ENCODE measurements at regions not wholly inside any gene's neighbourhood (a gene's known extent, or its start where the extent isn't known, plus 50 kb on each side); places are given as distances from the start of the nearest gene placed in this dataset.

- TF ChIP-seq CTCF (conservative IDR thresholded peaks at IDR 0.05; ENCODE audit: control insufficient read depth, insufficient read depth, low read depth, low read length) = no peak
- no peak overlapping the region for H3K4me3 ChIP-seq (ENCODE audit: control insufficient read depth, low read depth, low read length)
- no peak for DNase-seq (ENCODE audit: low read depth)
Measured at GRCh38 chr5:4636378-4636777, 503.8 kb upstream of the ADAMTS16 start.

GRCh38 chr5:4639946-4640345 lies 500.2 kb upstream of the ADAMTS16 start:
- TF ChIP-seq CTCF (conservative IDR thresholded peaks at IDR 0.05; ENCODE audit: control insufficient read depth, insufficient read depth, low read depth, low read length) = no peak
- no peak for DNase-seq (ENCODE audit: low read depth)
- no peak overlapping the region for H3K4me3 ChIP-seq (ENCODE audit: control insufficient read depth, low read depth, low read length)

GRCh38 chr5:4640795-4641194 lies 499.3 kb upstream of the ADAMTS16 start:
- no peak overlapping the region for H3K4me3 ChIP-seq (ENCODE audit: control insufficient read depth, low read depth, low read length)
- no peak for DNase-seq (ENCODE audit: low read depth)
- no peak for TF ChIP-seq CTCF (conservative IDR thresholded peaks at IDR 0.05; ENCODE audit: control insufficient read depth, insufficient read depth, low read depth, low read length)

- H3K4me3 ChIP-seq (ENCODE audit: control insufficient read depth, low read depth, low read length) = no peak overlapping the region
- no peak for DNase-seq (ENCODE audit: low read depth)
- no peak for TF ChIP-seq CTCF (conservative IDR thresholded peaks at IDR 0.05; ENCODE audit: control insufficient read depth, insufficient read depth, low read depth, low read length)
Measured at GRCh38 chr5:4642525-4642924, 497.6 kb upstream of the ADAMTS16 start.

GRCh38 chr5:4643190-4643589 lies 496.9 kb upstream of the ADAMTS16 start:
- H3K4me3 ChIP-seq (ENCODE audit: control insufficient read depth, low read depth, low read length) = no peak overlapping the region
- TF ChIP-seq CTCF (conservative IDR thresholded peaks at IDR 0.05; ENCODE audit: control insufficient read depth, insufficient read depth, low read depth, low read length) = no peak
- DNase-seq (ENCODE audit: low read depth) = no peak

GRCh38 chr5:4643960-4644359 lies 496.2 kb upstream of the ADAMTS16 start:
- no peak overlapping the region for H3K4me3 ChIP-seq (ENCODE audit: control insufficient read depth, low read depth, low read length)
- DNase-seq (ENCODE audit: low read depth) = no peak
- TF ChIP-seq CTCF (conservative IDR thresholded peaks at IDR 0.05; ENCODE audit: control insufficient read depth, insufficient read depth, low read depth, low read length) = no peak

GRCh38 chr5:4646715-4647375 lies 493.3 kb upstream of the ADAMTS16 start:
- no peak for DNase-seq (ENCODE audit: low read depth)
- TF ChIP-seq CTCF (conservative IDR thresholded peaks at IDR 0.05; ENCODE audit: control insufficient read depth, insufficient read depth, low read depth, low read length) = no peak
- H3K4me3 ChIP-seq (ENCODE audit: control insufficient read depth, low read depth, low read length) = no peak overlapping the region
